Astrocyte (in vitro differentiated cells and primary cell): ENCODE measurements at regions not wholly inside any gene's neighbourhood (a gene's known extent, or its start where the extent isn't known, plus 50 kb on each side); places are given as distances from the start of the nearest gene placed in this dataset.

ENCODE experiments used
- CTCF ChIP-seq: IDR thresholded peaks from 2 replicates; pipeline ENCODE4 v1.5.1; 2011; ENCODE audit warnings: low read depth, mild to moderate bottlenecking, inconsistent platforms, low read length, moderate library complexity; ENCODE audit not compliant: insufficient read depth
- EZH2 ChIP-seq: IDR thresholded peaks from 2 replicates; pipeline ENCODE4 v1.6.1; 2012; ENCODE audit warnings: mild to moderate bottlenecking, low read length, inconsistent platforms; ENCODE audit not compliant: insufficient read depth

- no peak for TF ChIP-seq CTCF
- TF ChIP-seq EZH2 = no peak
These were observed 107.0 kb downstream of the RHOU start for GRCh38 chr1:228842094-228842775.
